GM21423 (cell line): ENCODE measurements at regions not wholly inside any gene's neighbourhood (a gene's known extent, or its start where the extent isn't known, plus 50 kb on each side); places are given as distances from the start of the nearest gene placed in this dataset.

Experiments
- ATAC-seq: cut with Tn5 transposase; IDR thresholded peaks from one replicate; pipeline ENCODE4 v1.9.1; 2021; ENCODE audit warnings: mild to moderate bottlenecking, moderate library complexity; ENCODE audit not compliant: unreplicated experiment

DNA sequence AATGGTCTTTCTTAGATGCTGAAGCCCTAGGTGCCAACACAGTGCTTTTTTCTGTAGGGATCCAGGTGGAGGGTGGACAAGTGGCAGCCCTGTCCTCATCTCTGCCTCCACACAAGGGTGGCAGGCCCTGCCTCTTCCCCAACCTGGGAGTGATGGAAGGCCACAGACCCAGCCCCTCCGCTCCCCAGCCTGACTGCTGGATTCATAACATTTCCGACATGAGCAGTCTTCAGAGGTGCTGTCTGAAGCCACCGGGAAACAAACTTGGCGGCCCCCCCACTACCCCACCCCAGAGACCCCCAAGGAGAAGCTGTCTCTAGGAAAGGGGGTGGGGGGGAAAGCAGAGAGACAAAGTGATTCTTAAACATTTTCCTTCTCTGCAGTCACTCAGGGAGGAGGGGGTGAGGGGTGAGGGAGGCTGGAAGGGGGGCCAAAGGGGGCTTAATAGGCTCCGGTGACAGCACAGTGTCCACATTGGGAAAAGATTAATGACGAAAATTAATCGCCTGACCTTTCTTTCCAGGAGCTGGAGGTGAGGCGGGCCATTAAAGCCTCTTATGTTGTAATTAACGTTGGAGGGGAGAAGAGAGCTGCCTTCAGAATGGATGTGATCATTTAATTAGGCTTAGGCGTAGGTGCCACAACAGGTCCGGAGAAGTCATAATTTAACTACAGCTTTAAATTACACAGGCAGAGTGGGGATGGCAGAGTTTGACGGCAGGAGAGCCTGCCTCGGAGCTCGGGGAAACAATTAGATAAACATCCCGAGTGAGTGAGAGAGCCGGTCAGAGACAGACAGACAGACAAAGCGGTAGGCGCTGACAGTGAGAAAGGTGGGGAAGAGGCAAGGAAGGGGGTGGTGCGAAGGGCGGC, 76.8 kb upstream of the FOXP4 start:
- ATAC-seq: no peak

DNA sequence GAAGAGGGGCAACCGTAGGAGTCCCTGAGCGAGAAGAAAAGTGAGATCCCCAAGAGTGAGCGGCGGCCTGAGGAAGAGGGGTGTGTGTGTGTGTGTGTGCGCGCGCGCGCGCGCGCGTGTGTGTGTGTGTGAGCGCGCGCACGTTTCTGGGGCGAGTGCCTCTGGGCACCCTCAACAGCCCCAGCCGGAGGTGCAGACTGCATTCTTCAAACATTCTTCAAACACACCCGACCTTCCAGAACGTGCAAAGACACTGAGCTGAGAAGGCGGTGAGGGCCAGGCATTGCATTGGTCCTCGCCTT, 76.2 kb upstream of the FOXP4 start:
- ATAC-seq: no peak

DNA sequence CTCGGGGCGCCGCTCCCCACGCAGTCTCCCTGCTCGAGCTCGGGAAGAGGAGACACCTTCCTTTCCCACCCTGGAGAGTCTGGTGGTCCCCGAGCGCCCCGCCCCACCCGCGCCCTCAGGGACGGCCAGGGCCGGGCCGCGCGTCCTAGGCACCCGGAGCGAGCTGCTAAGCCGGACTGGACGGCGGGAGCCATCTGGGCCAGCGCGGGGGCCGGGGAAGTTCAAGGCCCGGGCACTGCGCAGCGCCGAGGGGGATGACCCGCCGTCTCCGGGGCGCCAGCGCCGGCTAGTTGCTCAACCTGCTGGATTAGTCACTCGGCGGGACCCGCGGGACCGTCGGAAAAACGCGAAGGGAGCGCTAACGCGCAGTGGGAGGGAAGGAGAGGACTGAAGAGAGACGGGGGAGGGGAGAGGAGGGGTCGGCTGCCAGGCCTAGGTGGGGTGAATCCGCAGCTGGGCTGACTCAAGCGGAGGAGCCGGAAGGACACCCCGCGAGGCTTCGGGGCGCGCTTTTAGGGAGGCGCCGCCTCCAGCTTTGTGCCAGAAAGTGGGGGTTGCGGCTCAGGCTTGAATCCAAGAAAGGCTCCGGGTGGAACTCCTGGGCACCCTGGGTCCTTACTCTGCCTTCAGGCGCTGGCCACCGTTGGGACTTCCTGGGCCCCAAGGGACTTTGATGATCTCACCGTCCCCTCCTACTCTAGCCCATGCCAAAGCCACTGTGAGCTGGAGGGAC, 75.7 kb upstream of the FOXP4 start:
- no peak for ATAC-seq

DNA sequence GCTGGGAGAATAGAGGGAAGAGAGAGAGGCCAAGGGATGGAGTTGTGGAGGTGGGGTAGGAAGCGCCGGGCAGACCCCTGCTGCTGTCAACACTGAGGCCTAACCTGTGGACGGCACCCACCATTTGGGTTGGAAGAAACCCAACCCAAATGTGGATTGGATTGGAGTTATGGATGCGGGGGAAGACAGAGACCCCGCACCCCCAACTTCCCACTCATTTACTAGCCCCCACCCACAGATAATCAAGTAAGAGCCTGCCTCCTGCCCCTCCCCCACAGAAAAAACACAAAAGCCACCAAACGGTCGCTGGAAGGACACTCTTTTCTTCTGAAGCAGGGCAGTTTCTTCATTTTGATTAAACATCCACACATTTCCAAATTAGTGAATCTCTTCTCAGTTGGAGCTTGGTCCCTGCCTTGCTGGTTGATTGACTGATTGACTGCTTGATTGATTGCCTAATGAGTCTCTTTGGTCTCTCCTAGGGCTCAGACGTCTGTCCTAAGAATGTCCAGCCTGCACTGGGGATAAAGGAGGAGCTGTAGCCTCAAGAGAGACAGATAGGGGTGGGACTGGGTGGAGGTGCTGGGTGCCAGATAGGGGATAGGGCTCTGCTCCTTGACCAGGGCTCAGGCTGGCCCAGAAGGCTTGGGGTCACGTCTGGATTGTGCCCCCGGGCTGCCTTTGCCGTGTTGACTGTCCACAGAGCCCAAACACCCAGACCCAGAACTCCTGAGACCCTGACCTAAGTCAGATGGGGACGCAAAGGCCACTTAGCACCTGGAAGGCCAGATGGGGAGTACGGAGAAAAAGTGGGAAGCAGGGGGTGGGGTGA, 74.9 kb upstream of the FOXP4 start:
- no peak for ATAC-seq

DNA sequence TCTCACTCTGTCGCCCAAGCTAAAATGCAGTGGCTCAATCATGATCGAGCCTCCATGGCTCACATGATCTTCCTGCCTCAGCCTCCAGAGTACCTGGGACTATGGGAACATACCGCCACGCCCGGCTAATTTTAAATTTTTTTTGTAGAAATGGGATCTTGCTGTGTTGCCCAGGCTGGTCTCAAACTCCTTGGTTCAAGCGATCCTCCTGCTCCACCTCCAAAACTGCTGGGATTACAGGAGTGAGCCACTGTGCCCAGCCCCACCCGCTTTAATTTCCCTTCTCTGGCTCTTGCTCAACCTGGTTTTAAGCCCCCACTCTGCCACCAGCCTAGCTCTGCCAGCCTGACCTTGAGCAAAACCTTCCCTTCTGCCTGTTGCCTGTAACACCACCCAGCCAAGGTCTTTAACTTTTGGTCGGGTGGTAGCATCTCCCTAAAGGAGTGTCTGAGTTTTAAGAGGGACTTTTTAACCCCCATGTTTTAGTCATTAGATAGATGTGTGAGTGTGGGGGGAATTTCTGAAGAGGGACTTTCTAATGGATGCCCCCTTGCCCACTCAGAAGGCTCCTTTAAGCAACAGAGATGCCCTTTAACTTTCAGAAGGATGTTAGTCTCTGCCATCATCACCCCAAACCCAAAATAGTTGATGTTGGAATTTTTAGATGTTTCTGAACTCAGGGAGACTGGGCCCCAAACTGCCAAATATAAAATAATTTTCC, 71.8 kb upstream of the FOXP4 start:
- no peak for ATAC-seq

DNA sequence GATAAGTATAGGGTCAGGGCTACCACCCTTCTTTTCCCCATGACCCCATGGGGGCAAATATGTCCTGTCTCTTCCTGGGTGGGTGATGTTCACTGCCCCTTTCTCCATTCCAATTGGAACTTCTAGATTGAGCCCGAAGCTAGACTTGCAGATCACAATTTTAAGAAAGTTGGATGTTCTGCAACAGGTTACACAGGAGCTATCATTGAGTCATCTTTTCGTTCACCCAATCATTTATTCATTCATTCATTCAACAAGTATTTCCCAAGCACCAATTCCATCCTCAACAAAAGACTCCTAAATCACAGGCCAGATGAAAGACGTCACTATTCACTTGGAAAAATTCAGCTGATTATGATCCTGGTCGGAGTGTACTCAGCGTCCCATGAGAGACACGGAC, 71.0 kb upstream of the FOXP4 start:
- ATAC-seq: no peak

DNA sequence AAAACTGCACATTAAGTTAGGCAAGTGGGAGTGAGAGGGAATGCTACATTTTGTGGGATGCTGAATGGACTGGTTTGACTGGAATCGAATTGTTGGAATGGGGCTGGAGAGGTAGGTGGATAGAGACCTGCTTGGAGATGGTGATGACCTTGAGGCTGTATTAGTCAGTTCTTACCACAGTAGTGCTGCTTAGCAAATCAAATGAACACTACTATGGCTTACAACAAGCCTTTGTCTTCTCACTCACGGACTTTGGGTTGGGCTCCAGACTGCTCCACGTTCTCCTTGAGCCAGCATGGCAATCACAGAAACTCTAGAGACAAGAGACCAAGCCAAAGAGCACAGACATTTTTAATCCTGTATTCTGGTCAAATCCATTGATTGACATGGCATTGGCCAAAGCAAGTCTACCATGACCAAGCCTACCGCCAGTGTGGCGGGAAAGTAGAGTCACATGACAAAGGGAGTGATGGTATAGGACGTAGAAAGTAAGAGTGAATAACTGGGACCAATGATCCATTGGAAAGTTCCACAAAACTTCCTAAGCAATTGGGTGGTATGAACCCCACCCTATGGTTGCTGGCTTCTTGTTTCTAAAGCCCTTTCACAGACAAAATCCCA, 70.3 kb upstream of the FOXP4 start:
- ATAC-seq: no peak

DNA sequence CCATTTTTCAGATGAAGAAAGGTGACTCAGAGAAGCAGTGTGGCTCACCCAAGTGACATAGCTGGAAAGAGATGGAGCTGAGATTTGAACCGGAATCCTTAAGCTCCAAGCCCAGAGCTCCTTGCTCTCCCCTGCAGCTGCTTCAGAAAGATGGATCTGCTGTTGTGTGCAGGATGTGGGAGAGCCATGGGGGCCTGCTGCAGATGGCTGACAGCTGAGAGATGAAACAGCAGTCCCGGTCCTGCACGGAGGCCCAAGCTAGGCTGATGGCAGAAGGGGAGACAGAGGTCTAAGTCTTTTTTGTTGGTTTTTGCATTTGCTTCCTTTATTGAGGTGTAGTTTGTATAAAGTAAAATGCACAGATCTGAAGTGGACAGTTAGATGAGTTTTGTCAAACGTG, 69.8 kb upstream of the FOXP4 start:
- no peak for ATAC-seq

DNA sequence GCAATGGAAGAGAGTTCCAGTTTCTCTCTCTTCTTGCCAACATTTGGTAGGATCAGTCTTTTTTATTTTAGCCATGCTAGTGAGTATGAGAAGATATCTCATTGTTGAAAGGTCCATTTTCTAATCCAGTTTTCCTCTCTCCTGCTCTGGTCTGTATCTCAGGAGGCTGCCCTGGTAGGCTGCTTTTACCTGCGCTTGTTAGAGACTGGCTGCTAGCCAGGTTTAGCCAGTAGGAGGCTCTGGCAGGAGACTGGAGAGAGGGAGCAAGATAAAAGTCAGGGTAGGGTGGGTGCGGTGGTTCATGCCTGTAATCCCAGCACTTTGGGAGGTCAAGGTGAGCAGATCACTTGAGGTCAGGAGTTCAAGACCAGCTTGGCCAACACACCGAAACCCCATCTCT, 68.6 kb upstream of the FOXP4 start:
- ATAC-seq: no peak

DNA sequence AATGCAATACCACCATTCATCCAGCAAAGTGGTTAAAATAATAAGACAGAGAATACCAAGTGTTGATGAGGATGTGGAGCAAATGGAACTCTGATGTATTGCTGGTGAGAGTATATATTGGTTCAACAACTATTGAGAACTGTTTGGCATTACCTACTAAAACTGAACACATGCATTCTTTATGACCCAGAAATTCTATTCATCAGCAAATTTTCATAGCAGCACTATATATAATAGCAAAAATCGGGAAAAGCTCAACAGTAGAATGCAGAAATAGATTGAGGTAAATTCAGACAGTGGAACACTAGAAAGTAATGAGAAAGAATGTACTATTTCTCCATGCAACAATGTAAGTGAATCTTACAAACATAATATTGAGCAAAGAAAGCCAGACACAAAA, 62.2 kb upstream of the FOXP4 start:
- no peak for ATAC-seq

DNA sequence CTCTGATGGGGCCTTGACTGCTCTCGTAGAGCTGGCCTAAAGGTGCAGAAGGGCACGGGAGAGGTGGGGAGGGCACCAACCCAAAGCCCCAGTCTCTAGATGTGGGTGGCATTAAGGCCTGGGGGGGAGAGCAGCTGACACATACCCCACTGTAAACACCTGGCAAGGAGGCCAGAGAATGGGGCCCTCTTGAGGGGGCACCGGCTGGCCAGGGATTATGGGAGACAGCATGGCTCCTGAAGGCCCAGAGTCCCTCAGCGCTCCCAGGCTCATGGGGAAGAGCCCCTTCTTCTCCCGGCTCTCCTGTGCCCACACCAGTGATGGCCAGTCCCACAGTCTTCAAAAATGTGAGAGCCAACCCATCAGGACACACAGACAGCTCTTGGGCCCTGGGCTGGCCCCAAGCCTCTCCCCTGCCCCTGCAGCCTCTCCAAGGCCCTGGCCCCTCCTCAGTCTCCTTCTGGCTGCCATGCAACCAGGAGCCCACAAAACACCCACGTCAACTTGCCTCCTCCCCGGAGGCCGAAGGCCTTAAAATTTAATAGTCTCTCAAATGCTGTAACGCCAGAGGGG, 58.2 kb upstream of the FOXP4 start:
- no peak for ATAC-seq

DNA sequence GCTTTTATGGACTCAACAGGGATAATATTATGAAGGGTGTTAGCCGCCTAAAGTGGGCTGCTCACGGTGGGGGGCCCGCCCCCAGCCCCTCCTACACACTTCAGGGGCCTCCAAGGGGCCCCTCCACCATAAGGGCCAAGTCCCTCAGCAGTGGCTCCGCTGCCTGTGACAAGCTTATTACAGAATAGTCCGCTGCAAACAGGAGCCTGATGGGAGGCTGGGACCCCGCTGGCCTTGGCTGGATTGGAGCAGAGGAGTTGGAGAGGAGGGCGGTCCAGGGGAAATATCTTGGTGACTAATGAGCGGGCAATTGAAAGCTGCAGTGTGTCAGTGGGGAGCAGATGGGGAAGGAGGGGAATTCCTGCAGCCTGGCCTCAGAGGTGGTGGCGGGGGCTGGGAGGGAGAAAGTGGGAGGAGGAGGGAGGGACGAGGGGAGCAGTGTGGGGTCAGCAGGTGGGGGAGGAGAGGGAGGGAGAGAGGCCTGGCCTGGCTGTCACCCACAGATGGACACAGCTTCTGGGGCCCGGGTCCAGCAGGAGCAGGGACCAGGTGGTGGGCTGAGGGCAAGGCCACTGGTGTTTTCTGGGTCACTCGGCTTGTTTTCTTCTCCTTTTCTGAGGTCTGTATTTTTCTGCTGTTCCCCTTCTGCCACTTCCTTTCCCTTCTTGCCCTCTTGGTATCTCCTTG, 57.6 kb upstream of the FOXP4 start:
- ATAC-seq: no peak

DNA sequence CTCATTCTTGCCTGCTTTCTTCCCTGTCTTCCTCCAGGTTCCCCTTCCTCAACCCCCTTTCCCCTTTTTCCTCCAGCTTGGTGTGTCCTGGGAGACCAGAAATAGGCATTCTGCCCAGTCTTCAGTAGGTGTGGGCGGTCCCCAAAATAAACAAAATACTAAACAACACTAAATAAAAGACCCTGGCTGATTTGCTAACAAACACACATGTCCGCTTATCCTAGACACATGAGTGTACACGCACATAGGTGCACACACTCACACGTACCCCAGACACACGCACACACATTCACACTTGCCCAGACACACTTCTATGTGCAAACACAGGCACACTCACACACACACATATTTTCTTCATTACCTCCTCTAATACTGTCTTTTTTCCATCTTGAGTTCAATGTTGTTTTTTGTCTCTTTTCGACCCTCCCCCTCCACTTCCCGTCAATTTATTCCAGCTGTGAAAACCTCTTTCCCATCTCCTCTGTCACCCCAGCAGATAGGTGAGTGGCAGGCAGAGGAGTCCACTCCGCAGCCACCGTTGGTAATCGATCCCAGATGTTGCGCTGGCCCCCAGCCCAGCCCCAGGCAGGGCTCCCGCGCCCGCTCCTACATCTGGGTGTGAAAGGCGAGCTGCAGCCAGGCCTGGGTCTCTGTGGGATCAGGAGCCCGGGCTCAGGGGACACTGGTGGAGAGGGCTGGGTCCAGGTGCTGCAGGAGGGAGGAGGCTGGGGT, 56.9 kb upstream of the FOXP4 start:
- ATAC-seq: no peak

DNA sequence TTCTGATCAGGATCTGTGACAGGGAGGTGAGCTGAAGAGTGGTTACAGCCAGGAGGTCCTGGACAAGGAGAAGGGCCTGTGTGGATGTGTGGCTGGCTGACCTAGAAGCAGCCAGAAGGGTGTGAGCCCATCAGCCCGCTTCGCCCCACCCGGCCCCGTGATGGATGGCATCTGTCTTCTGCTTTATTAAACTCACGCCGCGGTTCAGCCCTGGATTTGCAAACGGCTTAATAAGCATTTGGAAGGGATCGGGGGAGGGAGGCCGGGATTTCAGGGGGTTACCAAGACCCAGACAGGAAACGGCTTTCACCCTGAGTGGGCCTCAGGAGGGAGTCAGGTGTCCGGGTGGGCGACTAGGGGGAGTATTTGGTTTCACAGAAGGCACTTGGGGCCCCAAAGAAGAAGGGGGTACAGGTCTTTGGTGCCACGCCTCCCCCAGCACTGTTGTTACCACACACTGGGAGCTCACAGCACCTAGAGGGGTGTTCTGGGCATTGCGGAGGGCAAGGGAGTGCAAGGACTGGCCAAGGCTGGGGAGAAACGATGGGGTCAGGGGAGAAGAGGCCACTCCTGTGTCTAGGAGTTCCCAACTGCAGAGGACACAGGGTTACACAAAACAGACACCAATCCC, 53.8 kb upstream of the FOXP4 start:
- ATAC-seq: no peak

DNA sequence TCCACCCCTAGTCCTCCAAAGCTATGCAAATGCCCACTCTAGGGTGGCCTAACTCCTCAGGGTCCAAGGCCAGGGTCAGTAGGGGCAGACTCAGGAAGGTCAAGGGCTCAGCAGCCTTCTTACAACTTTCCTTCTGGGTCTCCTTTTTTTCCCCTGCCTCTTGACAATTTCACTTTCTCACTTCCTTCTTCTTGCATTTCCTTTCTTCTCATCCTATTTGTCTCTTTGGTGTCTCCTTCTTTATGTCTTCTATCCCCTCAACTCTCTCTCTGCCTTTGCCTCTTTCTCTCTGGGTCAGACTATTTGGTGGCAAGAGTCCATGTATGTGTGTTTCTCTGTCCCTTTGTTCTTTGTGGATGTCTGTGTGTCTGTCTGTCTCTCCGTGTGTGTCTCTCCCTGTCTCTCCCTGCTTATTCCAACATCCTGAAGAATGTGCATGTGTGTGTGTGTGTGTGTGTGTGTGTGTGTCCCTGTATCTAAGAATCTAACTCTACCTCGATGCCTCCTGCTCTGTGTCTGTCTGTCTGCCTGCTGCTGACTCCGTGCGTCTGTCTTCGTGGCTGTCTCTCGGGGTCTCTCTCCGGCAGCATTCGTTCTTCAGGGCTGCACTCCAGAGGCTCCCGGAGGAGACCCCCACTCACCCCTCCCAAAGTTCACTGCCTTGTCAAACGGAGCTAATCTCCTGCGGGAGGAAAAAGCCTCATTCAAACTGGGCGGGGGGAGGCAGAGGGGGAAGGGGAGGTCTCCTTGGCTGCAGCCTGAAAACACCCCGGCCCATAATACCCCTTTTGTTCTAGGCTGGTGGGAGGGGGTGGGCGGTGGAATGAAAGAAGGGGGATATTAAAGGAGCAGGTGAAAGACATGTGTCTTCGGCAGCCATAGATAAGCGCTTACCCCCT, 51.7 kb upstream of the FOXP4 start:
- ATAC-seq: no peak
